ENCODE measurements at regions not wholly inside any gene's neighbourhood (a gene's known extent, or its start where the extent isn't known, plus 50 kb on each side); places are given as distances from the start of the nearest gene placed in this dataset.

DNA sequence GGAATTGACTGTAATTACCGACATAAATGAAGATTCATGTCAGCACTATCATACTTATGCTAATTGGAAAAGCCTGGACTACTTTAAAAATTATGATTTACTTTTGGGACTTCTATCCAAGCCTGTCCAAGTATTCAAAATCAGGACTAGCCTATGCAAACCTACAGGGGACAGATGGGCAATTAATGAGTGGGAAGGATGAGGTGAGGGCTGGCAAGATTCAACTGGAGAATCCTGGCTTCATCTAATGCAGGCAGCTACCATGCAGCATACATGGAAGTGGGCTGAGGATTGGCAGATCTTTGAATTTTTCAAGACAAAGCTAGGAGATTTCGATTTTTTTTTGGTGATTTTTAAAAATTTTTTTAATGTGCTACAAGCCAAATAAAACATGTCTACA lies 532.6 kb downstream of the CSNK1G3 start:
- ChIA-PET RAD21 (ENCODE audit: low non-redundant PET in 1 of 2, low total read pairs in 2 of 2, uncharacterized antibody in 2 of 2, unreplicated experiment in 2 of 2) (no interaction called here), CTCF (no interaction called here)

DNA sequence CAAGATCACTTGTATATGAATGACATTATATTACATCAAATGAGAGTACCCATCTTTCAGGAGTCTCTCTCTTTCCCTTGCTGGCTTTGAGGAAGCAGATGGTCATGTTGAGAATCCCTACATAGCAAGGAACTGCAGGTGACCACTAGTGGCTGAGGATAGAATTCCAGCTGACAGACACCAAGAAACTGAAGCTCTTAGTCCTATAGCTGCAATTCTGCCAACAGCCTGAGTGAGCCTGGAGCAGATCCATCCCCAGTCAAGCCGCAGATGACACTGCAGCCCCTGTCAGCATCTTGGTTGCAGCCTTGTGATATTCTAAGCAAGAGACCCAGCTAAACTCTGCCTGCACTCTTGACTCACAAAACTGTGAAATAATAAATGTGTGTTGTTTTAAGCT lies 531.5 kb downstream of the CSNK1G3 start:
- Histone ChIP-seq H3K27me3 (ENCODE audit: insufficient read depth, low read length) (no peaks in the 10 kb centered on the region), H3K4me1 (ENCODE audit: control insufficient read depth in 1 of 2, insufficient read depth in 2 of 2, low read length in 2 of 2) (no peaks in the 10 kb centered on the region), H3K4me3 (replicated peaks in 1 of 2; ENCODE audit: low read depth in 1 of 2, low read length in 2 of 2) (no peak overlapping the region), H2AFZ (ENCODE audit: low read depth, low read length, poor library complexity, severe bottlenecking) (no peak overlapping the region), H3K79me2 (ENCODE audit: insufficient read depth, low read length) (no peaks in the 10 kb centered on the region), H3K4me2 (ENCODE audit: low read length) (no peak overlapping the region), H3K36me3 (ENCODE audit: control insufficient read depth in 1 of 2, insufficient read depth in 2 of 2, low read length in 2 of 2) (no peaks in the 10 kb centered on the region), H3K9me3 (ENCODE audit: control insufficient read depth in 1 of 2, insufficient read depth in 1 of 2, low read depth in 1 of 2, low read length in 2 of 2) (no peaks in the 10 kb centered on the region; a peak in 1 of 4 replicates), H3K9ac (ENCODE audit: low read length) (no peak overlapping the region), H4K20me1 (ENCODE audit: insufficient read depth) (no peaks in the 10 kb centered on the region), H3K9me2 (ENCODE audit: insufficient read depth) (no peaks in the 10 kb centered on the region), H3K27ac (ENCODE audit: low read depth, low read length) (no peak overlapping the region)
- ChIA-PET CTCF (interaction anchor here (0.7 kb wide), 1 partner anchor 9 kb away, joined by 3 read pairs; no protein-coding TSS in a partner anchor), RAD21 (ENCODE audit: low non-redundant PET in 1 of 2, low total read pairs in 2 of 2, uncharacterized antibody in 2 of 2, unreplicated experiment in 2 of 2) (no interaction called here), POLR2A (no interaction called here)
- DNase-seq (ENCODE audit: low read depth, low spot score) (peak; percentile 28), ATAC-seq (peak; percentile 88)
- intact Hi-C loops (cut with micrococcal nuclease): no loop called here
- BruUV-seq (replicated peaks): no TSS peak
- no peak for TF ChIP-seq ELF1 (IDR thresholded peaks at IDR 0.05; ENCODE audit: borderline replicate concordance, low read depth)
- TF ChIP-seq, protein P1, sequence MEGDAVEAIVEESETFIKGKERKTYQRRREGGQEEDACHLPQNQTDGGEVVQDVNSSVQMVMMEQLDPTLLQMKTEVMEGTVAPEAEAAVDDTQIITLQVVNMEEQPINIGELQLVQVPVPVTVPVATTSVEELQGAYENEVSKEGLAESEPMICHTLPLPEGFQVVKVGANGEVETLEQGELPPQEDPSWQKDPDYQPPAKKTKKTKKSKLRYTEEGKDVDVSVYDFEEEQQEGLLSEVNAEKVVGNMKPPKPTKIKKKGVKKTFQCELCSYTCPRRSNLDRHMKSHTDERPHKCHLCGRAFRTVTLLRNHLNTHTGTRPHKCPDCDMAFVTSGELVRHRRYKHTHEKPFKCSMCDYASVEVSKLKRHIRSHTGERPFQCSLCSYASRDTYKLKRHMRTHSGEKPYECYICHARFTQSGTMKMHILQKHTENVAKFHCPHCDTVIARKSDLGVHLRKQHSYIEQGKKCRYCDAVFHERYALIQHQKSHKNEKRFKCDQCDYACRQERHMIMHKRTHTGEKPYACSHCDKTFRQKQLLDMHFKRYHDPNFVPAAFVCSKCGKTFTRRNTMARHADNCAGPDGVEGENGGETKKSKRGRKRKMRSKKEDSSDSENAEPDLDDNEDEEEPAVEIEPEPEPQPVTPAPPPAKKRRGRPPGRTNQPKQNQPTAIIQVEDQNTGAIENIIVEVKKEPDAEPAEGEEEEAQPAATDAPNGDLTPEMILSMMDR (IDR thresholded peaks at IDR 0.05 in 2 of 3, conservative IDR thresholded peaks at IDR 0.05 in 1 of 3; ENCODE audit: borderline replicate concordance in 1 of 3, insufficient read depth in 1 of 3, low read depth in 2 of 3, low read length in 2 of 3): peak; percentile 7 to 44 (median 41); a peak in 4 of 6 replicates
- TF ChIP-seq TCF7L2 (IDR thresholded peaks at IDR 0.05; ENCODE audit: borderline replicate concordance, extremely low read depth, insufficient read depth, insufficient read length): no peak
- TF ChIP-seq JUND (IDR thresholded peaks at IDR 0.05): no peak
- TF ChIP-seq, protein P2, sequence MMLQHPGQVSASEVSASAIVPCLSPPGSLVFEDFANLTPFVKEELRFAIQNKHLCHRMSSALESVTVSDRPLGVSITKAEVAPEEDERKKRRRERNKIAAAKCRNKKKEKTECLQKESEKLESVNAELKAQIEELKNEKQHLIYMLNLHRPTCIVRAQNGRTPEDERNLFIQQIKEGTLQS (IDR thresholded peaks at IDR 0.05): no peak
- TF ChIP-seq, protein P3, sequence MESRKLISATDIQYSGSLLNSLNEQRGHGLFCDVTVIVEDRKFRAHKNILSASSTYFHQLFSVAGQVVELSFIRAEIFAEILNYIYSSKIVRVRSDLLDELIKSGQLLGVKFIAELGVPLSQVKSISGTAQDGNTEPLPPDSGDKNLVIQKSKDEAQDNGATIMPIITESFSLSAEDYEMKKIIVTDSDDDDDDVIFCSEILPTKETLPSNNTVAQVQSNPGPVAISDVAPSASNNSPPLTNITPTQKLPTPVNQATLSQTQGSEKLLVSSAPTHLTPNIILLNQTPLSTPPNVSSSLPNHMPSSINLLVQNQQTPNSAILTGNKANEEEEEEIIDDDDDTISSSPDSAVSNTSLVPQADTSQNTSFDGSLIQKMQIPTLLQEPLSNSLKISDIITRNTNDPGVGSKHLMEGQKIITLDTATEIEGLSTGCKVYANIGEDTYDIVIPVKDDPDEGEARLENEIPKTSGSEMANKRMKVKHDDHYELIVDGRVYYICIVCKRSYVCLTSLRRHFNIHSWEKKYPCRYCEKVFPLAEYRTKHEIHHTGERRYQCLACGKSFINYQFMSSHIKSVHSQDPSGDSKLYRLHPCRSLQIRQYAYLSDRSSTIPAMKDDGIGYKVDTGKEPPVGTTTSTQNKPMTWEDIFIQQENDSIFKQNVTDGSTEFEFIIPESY (IDR thresholded peaks at IDR 0.05; ENCODE audit: extremely low read depth, insufficient replicate concordance, low read length): no peak
- TF ChIP-seq YY1 (IDR thresholded peaks at IDR 0.05; ENCODE audit: extremely low read depth, insufficient replicate concordance, low read depth, low read length): no peak
- no peak for TF ChIP-seq CBX3 (IDR thresholded peaks at IDR 0.05; ENCODE audit: low read depth)

More for the DNA sequence above, 532.6 kb downstream of the CSNK1G3 start:
- Histone ChIP-seq H4K20me1 (ENCODE audit: insufficient read depth) (no peaks in the 10 kb centered on the region), H3K4me2 (ENCODE audit: low read length) (no peak overlapping the region), H3K79me2 (ENCODE audit: insufficient read depth, low read length) (no peaks in the 10 kb centered on the region), H3K9me3 (ENCODE audit: control insufficient read depth in 1 of 2, insufficient read depth in 1 of 2, low read depth in 1 of 2, low read length in 2 of 2) (no peaks in the 10 kb centered on the region; a peak in 1 of 4 replicates), H3K4me3 (replicated peaks in 1 of 2; ENCODE audit: low read depth in 1 of 2, low read length in 2 of 2) (no peak overlapping the region), H3K27me3 (ENCODE audit: insufficient read depth, low read length) (no peaks in the 10 kb centered on the region), H2AFZ (ENCODE audit: low read depth, low read length, poor library complexity, severe bottlenecking) (no peak overlapping the region), H3K36me3 (ENCODE audit: control insufficient read depth in 1 of 2, insufficient read depth in 2 of 2, low read length in 2 of 2) (no peaks in the 10 kb centered on the region), H3K4me1 (ENCODE audit: control insufficient read depth in 1 of 2, insufficient read depth in 2 of 2, low read length in 2 of 2) (no peaks in the 10 kb centered on the region), H3K9me2 (ENCODE audit: insufficient read depth) (no peaks in the 10 kb centered on the region), H3K9ac (ENCODE audit: low read length) (no peak overlapping the region), H3K27ac (ENCODE audit: low read depth, low read length) (no peak overlapping the region)
- ATAC-seq (no peak), DNase-seq (ENCODE audit: low read depth, low spot score) (no peak)
- BruUV-seq (replicated peaks): no TSS peak
- intact Hi-C loops (cut with micrococcal nuclease): no loop called here
- POLR2A ChIA-PET: no interaction called here
- TF ChIP-seq TCF7L2 (IDR thresholded peaks at IDR 0.05; ENCODE audit: borderline replicate concordance, extremely low read depth, insufficient read depth, insufficient read length) (no peak), EZH2 (IDR thresholded peaks at IDR 0.05) (no peak), YY1 (IDR thresholded peaks at IDR 0.05; ENCODE audit: extremely low read depth, insufficient replicate concordance, low read depth, low read length) (no peak), EGR1 (IDR thresholded peaks at IDR 0.05; ENCODE audit: low read depth) (no peak), POLR2AphosphoS5 (IDR thresholded peaks at IDR 0.05; ENCODE audit: low read depth, low read length) (no peak), EZH2phosphoT487 (IDR thresholded peaks at IDR 0.05; ENCODE audit: borderline replicate concordance) (no peak), RAD21 (IDR thresholded peaks at IDR 0.05; ENCODE audit: low read depth) (no peak)

All from HCT116 (cell line).